Fibroblast of lung (primary cell): ENCODE measurements at regions not wholly inside any gene's neighbourhood (a gene's known extent, or its start where the extent isn't known, plus 50 kb on each side); places are given as distances from the start of the nearest gene placed in this dataset.
"Not testable (repeated sequence)": the region's sequence is repeated elsewhere in the genome, so short reads cannot be mapped to it uniquely, and the experiment has no call there.

Experiments used
- EZH2 ChIP-seq: IDR thresholded peaks from 2 replicates; pipeline ENCODE4 v1.5.1; 2012; ENCODE audit warnings: low read length, control low read depth, mild to moderate bottlenecking; ENCODE audit errors: missing control alignments
- TF ChIP-seq, protein P1 (sequence below), 2 donors: IDR thresholded peaks in 1 of 2; conservative IDR thresholded peaks in 1 of 2; 1 replicate in 1 of 2; 2 replicates in 1 of 2; pipeline ENCODE4 v1.5.1; 2011 to 2012; ENCODE audit warnings: low read length in 2 of 2, control low read depth in 1 of 2, inconsistent platforms in 1 of 2, low read depth in 1 of 2, mild to moderate bottlenecking in 1 of 2

DNA sequence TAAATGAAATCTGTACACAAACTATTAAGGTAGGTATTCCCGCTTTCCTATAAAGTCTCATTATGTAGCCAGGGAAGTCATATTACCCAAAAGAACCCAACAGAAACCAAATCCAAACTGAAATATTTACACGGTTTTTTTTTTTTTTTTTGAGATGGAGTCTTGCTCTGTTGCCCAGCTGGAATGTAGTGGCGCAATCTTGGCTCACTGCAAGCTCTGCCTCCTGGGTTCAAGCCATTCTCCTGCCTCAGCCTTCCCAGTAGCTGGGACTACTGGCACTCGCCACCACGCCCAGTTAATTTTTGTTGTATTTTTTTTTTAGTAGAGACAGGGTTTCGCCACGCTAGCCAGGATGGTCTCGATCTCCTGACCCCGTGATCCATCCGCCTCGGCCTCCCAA is 62.5 kb upstream of the CUL3 start:
- TF ChIP-seq, protein P1, sequence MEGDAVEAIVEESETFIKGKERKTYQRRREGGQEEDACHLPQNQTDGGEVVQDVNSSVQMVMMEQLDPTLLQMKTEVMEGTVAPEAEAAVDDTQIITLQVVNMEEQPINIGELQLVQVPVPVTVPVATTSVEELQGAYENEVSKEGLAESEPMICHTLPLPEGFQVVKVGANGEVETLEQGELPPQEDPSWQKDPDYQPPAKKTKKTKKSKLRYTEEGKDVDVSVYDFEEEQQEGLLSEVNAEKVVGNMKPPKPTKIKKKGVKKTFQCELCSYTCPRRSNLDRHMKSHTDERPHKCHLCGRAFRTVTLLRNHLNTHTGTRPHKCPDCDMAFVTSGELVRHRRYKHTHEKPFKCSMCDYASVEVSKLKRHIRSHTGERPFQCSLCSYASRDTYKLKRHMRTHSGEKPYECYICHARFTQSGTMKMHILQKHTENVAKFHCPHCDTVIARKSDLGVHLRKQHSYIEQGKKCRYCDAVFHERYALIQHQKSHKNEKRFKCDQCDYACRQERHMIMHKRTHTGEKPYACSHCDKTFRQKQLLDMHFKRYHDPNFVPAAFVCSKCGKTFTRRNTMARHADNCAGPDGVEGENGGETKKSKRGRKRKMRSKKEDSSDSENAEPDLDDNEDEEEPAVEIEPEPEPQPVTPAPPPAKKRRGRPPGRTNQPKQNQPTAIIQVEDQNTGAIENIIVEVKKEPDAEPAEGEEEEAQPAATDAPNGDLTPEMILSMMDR (conservative IDR thresholded peaks at IDR 0.05 in 1 of 2, IDR thresholded peaks at IDR 0.05 in 1 of 2; ENCODE audit: low read depth in 1 of 2, low read length in 2 of 2) = not testable (repeated sequence)
- TF ChIP-seq EZH2 = not testable (repeated sequence)
